Femur (tissue), 1 donor: ENCODE measurements at regions not wholly inside any gene's neighbourhood (a gene's known extent, or its start where the extent isn't known, plus 50 kb on each side); places are given as distances from the start of the nearest gene placed in this dataset.
"Not testable (repeated sequence)": the region's sequence is repeated elsewhere in the genome, so short reads cannot be mapped to it uniquely, and the experiment has no call there.

Experiments used
- DNase-seq: peaks from one replicate; pipeline ENCODE4 v3.0.0-alpha.2; 2017

DNA sequence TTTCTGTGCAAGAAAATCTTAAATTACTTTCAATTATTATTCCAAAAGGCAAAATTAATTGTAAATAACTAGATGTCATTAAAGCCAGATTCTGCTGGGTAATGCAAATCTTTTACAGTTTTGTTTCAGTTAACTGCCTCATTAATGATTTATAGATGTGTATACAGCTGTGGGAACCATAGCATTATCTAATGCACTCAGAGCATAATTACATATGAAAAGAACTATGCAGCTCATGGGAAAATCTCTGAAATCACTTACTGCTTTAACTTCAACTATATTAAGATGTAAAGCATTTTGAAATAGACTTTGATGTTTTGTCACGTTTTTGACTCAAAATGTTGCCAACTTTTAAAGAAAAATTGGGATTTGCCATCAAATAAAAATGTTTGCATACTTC is 630.3 kb upstream of the KLHL4 start:
- DNase-seq: no peak

DNA sequence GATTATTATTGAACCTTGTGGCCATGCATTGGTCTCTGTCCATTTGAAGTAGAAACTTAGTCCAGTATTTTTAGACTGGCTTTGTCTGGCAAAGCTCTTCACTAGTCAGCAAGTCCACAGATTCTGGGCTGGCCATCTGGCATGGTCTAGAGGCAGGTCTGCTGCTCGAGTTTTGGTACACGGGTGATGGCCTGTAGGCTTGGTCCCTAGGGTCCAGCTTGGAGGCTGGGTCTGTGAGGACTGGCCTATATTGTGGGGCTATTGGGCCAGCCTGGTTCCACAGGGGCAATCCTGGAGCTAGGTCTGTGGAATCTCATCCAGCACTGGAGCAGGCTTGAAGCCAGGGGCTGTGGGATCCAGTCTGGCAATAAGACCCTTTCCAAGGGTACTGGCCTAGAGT is 607.6 kb upstream of the KLHL4 start:
- DNase-seq: no peak

DNA sequence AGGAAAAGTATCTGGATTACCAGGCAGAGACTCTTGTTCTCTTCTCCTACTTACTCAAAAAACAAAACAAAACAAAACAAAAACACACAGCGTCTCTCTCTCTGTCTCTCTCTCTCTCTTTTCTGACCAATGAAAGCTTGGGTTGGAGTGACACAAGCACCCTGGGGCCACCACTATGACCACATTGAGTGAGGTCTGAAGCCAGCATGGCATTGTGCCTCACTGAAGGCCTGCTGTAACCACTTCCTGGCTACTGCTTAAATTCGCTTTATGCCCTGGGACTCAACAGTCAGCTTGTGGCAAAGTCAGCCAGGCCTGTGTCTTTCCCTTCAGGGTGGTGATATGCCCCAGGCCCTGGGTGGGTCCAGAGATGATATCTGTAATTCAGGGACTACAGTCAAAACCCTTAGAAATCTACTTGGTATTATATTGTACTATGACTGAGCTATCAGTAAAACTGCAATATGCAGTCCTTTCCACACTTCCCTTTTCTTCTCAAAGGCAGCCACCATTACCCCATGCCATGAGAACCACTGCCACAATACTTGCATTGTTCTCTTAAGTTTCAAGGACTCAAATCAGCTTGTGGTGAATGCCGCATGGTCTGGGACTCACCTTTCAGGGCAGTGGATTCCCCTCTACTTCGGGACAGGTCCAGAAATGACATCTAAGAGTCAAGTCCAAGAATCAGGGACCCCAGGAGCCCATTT is 606.8 kb upstream of the KLHL4 start:
- DNase-seq: no peak

DNA sequence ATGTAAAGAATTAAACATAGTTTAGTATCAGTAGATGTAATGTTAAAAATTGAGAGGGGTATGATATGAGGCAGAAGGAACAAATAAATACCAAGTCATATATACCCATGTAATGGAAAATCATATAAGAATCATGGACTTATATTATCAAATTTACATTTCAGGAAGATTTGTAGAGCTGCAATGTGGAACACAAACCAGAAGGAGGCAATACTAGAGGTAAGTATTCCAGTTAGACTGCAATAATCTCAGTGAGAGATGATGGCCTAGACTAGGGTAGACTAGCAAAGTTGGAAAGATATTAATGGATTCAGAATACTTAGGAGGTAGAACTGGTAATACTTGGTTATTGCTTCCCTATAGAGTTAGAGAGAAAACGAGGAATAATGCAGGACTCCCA is 603.0 kb upstream of the KLHL4 start:
- no peak for DNase-seq

- no peak for DNase-seq
Measured at GRCh38 chrX:86917959-86918358, 599.6 kb upstream of the KLHL4 start.

DNA sequence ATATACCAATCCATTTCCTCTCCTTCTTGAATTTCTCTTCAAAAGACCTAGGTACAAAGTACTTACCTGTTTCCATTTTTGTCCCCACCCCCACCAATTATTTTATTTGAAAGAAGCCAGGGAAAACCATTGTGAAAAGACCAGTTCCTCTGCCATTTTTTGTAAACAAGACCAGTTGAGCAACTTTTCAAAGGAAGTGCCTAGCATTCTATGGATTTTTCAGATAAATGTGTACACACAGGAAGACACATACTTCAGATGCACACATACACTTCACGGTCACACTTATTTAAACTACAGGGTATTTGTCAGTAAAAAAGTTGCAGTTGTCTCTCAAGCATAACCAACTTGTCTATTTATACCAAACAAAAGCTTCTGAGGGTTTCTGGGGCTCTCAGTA is 587.2 kb upstream of the KLHL4 start:
- DNase-seq: no peak

- DNase-seq: no peak
Measured at GRCh38 chrX:86935988-86936387, 581.6 kb upstream of the KLHL4 start.

- no peak for DNase-seq
Measured at GRCh38 chrX:86946569-86946968, 571.0 kb upstream of the KLHL4 start.

DNA sequence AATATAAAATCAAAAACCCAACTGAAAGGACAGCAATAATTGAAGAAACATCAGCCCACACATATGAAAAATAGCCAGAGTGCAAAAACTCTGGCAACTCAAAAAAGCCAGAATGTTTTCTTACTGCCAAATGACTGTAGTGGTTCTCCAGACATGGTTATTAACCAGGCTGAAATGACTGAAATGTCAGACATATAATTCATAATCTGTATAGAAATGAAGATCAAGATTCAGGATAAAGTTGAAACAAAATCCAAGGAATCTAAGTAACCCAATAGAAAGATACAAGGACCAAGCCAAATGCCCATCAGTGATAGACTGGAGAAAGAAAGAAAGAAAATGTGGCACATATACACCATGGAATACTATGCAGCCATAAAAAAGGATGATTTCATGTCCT is 553.3 kb upstream of the KLHL4 start:
- DNase-seq: no peak

GRCh38 chrX:86981326-86981879 is 536.2 kb upstream of the KLHL4 start:
- DNase-seq: no peak

DNA sequence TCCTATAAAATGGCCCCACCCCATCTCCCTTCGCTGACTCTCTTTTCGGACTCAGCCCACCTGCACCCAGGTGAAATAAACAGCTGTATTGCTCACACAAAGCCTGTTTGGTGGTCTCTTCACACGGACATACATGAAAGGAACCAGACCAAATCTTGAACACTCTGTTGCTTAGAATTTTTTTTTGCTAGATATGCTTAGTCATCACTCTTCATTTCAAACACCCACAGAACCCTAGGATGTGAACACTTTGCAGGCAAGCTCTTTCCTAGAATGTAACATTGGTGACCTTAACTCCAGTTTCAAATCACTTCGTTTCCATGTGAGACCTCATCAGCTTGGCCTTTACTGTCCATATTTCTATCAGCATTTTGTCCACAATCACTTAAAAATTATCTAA is 530.3 kb upstream of the KLHL4 start:
- DNase-seq: not testable (repeated sequence)

GRCh38 chrX:87003031-87003430 is 514.6 kb upstream of the KLHL4 start:
- DNase-seq: no peak

- no peak for DNase-seq
Measured at GRCh38 chrX:87005183-87005582, 512.4 kb upstream of the KLHL4 start.

- no peak for DNase-seq
Measured at GRCh38 chrX:87005885-87006284, 511.7 kb upstream of the KLHL4 start.

DNA sequence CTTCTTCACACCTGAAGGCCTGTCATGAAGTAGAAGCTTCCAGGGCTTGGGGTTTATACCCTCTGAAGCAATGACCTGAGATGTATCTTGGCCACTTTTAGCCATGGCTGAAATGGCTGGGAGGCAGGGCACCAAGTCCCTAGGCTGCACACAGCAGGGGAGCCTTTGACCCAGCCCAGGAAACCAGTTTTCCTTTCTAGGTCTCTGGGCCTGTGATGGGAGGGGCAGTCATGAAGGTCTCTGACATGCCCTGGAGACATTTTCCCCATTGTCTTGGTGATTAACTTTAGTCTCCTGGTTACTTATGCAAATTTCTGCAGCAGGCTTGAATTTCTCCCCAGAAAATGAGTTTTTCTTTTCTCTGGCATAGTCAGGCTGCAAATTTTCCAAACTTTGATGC is 511.0 kb upstream of the KLHL4 start:
- no peak for DNase-seq

- no peak for DNase-seq
Measured at GRCh38 chrX:87017210-87017609, 500.4 kb upstream of the KLHL4 start.

- not testable (repeated sequence) for DNase-seq
Measured at GRCh38 chrX:87033115-87033514, 484.5 kb upstream of the KLHL4 start.

DNA sequence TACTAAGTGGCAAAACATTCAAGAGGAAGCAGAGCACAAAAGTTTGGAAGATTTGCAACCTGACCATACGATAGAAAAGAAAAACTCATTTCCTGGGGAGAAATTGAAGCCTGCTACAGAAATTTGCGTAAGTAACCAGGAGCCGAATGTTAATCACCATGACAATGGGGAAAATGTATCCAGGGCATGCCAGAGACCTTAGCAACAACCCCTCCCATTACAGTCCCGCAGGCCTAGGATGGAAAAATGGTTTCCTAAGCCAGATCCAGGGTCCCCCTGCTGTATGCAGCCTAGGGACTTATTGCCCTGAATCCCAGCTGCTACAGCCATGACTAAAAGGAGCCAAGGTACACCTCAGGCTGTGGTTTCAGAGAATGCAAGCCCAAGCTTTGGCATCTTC is 472.2 kb upstream of the KLHL4 start:
- peak; percentile 14 for DNase-seq

- no peak for DNase-seq
Measured at GRCh38 chrX:87049567-87049966, 468.0 kb upstream of the KLHL4 start.

DNA sequence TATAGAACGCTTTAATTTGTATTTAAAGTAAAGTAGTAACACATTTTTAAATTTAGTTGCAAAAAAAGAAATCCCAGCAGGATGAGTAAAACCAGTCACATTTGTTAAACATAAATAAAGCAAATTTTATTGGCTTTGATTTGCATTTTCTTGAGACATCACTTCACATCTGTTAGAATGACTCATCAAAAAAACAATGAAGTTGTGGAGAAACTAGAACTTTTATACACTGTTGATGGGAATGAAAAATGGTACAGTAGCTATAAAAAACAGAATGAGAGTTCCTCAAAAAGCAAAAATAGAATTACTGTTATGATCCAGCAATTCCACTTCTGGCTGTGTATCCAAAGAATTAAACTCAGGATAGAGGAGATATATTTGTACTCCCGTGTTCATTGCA is 454.0 kb upstream of the KLHL4 start:
- no peak for DNase-seq

DNA sequence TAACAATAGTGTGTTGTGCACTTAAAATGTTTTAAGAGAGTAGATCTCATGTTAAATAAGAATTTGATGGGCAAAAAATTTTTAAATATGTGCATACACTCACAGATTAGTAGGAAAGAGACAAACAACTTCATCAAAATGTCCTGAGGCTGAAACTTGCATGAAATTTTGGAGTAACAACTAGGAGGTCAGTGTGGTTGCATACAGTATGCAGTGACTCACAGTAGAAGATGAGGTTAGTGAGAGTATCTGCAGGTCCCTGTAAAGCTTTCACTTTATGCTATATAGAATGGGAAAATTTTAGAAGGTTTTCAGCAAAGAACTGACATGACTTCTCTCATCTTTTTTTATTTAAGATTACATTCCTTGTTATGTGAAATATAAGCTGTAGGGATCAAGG is 453.1 kb upstream of the KLHL4 start:
- DNase-seq: no peak

- DNase-seq: no peak
Measured at GRCh38 chrX:87067795-87068369, 449.7 kb upstream of the KLHL4 start.

- DNase-seq: no peak
Measured at GRCh38 chrX:87078231-87078630, 439.4 kb upstream of the KLHL4 start.

GRCh38 chrX:87098477-87098876 is 419.1 kb upstream of the KLHL4 start:
- no peak for DNase-seq

DNA sequence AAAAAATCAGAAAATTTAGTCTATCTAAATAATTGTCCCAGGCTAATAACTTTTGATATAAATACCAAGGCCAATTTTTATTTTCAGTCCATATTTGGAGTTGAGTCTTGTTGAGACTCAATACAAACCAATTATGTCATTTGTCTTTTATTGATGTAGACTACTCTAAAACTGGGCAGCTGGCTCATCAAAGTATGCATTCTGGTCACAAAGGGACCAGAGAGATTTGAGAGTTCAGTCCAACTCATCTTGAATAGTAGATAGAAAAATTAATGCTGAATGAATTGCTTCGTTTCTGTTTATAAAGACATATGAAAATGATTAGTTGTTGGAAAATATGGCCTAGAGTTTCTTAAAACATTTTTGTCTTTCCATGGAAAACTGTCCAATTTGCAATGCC is 412.5 kb upstream of the KLHL4 start:
- DNase-seq: no peak
